NB4 (cell line): ENCODE measurements at regions not wholly inside any gene's neighbourhood (a gene's known extent, or its start where the extent isn't known, plus 50 kb on each side); places are given as distances from the start of the nearest gene placed in this dataset.

Experiments
- POLR2A ChIP-seq: IDR thresholded peaks from 2 replicates; pipeline ENCODE4 v1.6.1; 2011; ENCODE audit warnings: mild to moderate bottlenecking; ENCODE audit not compliant: insufficient read length; ENCODE audit errors: extremely low read depth
- TF ChIP-seq, protein P1 (sequence below): IDR thresholded peaks from one replicate; pipeline ENCODE4 v1.5.1; 2012; ENCODE audit warnings: low read depth, low read length

- TF ChIP-seq, protein P1, sequence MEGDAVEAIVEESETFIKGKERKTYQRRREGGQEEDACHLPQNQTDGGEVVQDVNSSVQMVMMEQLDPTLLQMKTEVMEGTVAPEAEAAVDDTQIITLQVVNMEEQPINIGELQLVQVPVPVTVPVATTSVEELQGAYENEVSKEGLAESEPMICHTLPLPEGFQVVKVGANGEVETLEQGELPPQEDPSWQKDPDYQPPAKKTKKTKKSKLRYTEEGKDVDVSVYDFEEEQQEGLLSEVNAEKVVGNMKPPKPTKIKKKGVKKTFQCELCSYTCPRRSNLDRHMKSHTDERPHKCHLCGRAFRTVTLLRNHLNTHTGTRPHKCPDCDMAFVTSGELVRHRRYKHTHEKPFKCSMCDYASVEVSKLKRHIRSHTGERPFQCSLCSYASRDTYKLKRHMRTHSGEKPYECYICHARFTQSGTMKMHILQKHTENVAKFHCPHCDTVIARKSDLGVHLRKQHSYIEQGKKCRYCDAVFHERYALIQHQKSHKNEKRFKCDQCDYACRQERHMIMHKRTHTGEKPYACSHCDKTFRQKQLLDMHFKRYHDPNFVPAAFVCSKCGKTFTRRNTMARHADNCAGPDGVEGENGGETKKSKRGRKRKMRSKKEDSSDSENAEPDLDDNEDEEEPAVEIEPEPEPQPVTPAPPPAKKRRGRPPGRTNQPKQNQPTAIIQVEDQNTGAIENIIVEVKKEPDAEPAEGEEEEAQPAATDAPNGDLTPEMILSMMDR, result no peak
- no peak for TF ChIP-seq POLR2A
Measured at GRCh38 chr4:24024157-24024556, 134.3 kb upstream of the PPARGC1A start.
